NCI-H1092 (cell line): ENCODE measurements at regions not wholly inside any gene's neighbourhood (a gene's known extent, or its start where the extent isn't known, plus 50 kb on each side); places are given as distances from the start of the nearest gene placed in this dataset.
"Not testable (repeated sequence)": the region's sequence is repeated elsewhere in the genome, so short reads cannot be mapped to it uniquely, and the experiment has no call there.

Source experiments
- DNase-seq: peaks from one replicate; lab custom pipeline; 2025; lab: John Stamatoyannopoulos, UW

DNA sequence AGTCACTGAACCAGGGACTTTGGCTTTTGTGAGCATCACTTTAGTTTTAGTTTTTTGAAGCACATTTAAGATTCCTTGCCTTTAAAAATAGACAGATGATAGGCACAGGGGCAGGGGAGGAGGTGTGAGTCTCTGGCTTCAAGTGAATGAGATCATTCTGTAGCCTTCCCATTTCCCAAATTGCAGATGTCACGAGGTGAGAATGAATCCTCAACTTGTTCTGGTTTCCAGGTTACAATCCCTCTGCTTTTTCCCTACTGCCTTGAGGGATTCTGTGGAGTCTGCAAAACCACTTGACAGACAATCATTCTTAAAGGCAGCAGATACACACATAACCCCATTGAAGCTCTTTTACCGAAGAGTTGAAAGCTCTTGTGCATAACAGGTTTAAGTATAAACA lies 332.4 kb downstream of the DMAC1 start:
- no peak for DNase-seq

DNA sequence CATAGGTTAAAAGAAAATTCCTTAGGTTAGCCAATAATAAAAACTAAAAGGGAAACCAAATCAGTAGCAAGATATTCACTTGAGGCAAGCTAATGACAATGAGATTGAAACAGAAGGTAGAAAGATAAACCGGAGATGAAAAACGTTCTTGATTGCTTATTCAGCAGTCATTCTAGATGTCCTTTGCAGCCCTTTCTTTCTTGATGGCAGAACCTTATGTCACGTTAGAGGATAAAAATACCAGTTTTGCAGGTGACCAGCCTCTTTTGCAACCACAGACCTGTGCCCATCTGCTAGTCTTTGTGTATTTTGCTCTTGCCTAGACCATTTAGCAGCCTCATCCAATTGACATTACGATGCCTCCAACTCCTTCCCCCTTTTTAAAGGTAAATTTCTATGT lies 337.8 kb downstream of the DMAC1 start:
- no peak for DNase-seq

GRCh38 chr9:7456793-7457530 lies 342.6 kb downstream of the DMAC1 start:
- DNase-seq, result no peak

DNA sequence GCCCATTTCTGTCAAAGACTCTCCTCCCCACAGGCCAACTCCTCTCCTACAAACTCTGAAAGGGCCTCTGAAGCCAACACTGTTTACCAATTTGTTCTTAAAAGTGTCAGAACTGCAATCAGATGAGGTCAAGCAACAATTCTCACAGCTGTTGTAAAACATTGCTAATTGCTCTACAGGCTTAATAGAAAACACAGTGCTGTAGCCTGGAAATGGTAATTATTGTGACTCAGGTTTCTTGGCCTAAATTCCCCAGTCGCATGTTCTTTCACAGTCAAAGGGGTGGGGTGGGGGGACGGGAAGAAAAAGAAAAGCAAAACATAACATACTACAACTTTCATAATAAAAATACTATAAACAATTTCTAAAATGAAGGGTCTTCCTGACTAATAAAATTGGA lies 343.2 kb downstream of the DMAC1 start:
- no peak for DNase-seq

GRCh38 chr9:7454624-7455023 lies 345.0 kb downstream of the DMAC1 start:
- DNase-seq, result no peak

DNA sequence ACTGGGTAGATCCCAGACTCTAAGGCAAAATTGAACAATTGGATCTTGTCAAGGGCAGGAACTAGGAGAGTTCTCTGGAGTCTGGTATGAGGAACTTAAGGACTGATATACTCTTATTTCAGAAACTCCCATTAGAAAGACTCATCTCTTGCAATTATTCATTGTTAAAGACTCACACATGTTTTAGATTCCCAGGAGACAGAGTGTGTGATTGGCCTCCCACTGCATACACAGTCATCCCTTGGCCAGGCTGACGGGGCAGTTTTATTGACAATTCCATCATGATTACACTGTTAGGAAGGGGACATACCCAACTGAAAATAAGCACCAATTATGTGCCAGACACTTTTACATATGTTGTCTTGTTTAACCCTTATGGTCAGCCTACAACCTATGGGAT lies 347.2 kb downstream of the DMAC1 start:
- DNase-seq, result no peak

GRCh38 chr9:7451062-7451461 lies 348.5 kb downstream of the DMAC1 start:
- DNase-seq, result no peak

DNA sequence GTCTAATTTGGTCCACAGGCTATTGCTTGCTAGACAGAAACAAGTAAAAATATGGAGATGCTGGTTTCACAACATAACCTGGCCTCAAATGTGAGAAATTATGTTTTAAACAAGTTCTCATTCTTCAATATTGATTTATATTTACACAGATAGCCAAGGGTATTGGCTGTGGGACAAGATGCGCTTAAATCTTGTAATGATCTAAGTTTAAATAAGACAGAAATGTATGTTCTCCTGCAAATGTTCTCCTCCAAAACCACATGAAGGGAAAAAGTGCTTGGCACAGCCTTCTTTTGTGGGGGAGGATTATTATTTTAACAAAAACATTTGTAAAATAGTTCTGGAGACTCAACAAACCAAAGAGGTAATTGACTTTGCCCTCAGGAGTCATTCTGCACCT lies 356.0 kb downstream of the DMAC1 start:
- DNase-seq, result no peak

GRCh38 chr9:7439355-7439995 lies 360.1 kb downstream of the DMAC1 start:
- no peak for DNase-seq

DNA sequence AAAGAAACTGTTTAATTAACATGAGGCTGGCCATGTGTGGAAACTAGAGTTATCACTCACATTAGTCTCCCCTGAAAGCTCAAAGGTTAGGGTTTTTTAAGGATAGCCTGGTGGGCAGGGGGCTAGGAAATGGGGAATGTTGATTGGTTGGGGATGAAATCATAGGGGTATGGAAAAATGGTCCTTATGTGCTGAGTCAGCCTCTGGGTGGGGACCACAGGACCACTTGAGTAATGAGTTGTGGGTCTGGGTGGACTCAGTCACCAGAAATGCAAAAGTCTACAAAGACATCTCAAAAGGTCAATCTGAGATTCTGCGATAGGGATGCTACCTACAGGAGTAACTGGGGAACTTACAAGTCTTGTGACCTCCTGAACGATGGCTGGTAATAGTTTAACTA lies 362.8 kb downstream of the DMAC1 start:
- DNase-seq, result no peak

- no peak for DNase-seq
These were observed 365.9 kb downstream of the DMAC1 start for GRCh38 chr9:7433508-7434292.

GRCh38 chr9:7432989-7433388 lies 366.6 kb downstream of the DMAC1 start:
- DNase-seq, result no peak

DNA sequence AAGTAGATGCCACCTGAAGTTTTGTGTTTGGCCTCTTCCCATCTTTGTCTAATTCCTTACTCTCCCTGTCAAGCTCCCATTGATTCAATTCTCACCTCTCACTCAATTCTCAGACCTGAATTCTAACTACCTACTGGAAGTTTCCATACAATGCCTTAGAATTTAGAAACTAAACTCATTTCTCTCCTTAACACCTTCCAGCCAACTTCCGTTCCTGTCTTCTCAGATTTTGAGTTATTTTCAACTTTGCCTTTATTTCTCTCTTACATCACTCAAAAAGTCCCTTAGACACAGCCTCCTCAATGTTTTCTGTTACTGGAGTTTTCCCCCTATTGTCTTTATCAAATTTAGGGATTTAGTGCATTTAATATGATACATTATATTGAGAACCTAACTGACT lies 382.2 kb downstream of the DMAC1 start:
- DNase-seq, result not testable (repeated sequence)

- DNase-seq, result no peak
These were observed 383.7 kb downstream of the DMAC1 start for GRCh38 chr9:7415836-7416235.

DNA sequence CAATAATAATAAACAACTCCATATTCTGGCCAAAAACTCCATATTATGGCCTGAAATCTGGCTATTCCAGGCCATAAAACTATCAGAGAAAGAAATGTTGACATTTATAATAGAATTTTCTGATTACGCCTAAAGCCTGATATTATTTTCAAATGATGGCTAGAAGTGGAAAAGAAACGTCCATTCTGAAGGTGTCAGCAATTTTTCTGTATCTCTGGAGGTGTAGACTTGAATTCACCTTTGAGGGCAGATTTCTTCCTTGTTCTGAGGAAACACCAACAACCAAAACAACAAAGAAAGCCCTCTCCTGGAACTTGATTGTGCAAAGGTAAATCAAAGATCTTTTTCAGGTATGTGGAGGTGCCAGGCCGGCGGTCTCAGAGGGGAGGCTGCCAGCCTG lies 390.7 kb downstream of the DMAC1 start:
- DNase-seq, result no peak

- DNase-seq, result no peak
These were observed 392.3 kb downstream of the DMAC1 start for GRCh38 chr9:7407246-7407645.

GRCh38 chr9:7405924-7406604 lies 393.5 kb downstream of the DMAC1 start:
- no peak for DNase-seq

GRCh38 chr9:7403839-7404487 lies 395.6 kb downstream of the DMAC1 start:
- DNase-seq, result no peak

GRCh38 chr9:7403028-7403389 lies 396.6 kb downstream of the DMAC1 start:
- no peak for DNase-seq

DNA sequence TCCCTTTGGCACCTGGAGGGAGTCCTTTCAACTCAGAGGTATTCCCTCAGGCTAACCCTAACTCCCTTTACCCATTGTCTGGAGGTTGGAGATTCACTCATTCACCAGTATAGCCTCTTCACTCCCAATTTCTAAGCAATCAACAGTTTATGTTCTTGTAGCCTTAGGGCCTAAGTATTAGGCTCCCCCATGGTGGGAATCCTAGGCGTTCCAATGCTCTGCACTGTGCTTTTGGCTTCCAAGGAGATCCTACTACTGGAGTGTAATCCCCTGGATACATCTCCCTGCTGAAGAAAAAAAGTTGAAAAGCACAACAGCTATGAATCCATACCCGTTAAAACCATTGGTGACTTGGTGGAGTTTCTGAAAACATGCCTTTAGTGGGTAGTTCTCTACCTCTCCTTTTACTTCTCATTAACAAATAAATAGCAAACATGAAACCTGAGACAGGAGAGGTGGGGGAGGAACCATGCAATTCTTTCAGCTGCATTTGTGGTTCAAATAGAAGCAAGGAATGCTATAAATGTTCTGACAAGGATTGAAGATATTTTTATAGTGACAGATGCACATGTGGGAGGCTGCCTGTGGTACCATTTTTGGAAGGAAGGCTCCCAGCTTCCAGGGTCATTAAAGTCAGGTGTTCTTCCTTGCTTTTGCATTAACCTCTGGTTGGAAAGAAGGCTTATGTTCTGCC lies 397.1 kb downstream of the DMAC1 start:
- DNase-seq, result no peak

GRCh38 chr9:7401116-7401515 lies 398.5 kb downstream of the DMAC1 start:
- no peak for DNase-seq
